Osteoblast (primary cell): ENCODE measurements at regions not wholly inside any gene's neighbourhood (a gene's known extent, or its start where the extent isn't known, plus 50 kb on each side); places are given as distances from the start of the nearest gene placed in this dataset.

Experiments
- DNase-seq: peaks from one replicate; pipeline ENCODE4 v3.0.0; 2011; ENCODE audit warnings: low spot score, mixed read lengths; ENCODE audit not compliant: insufficient read length; ENCODE audit errors: missing footprints
- H2AFZ ChIP-seq: 2 replicates; pipeline ENCODE4 v1.6.0; 2011; ENCODE audit warnings: mild to moderate bottlenecking, low read length
- H3K27ac ChIP-seq: 2 replicates; pipeline ENCODE4 v1.5.1; 2011; ENCODE audit warnings: mild to moderate bottlenecking, low read depth, low read length, moderate library complexity
- H3K27me3 ChIP-seq: 2 replicates; pipeline ENCODE4 v1.6.0; 2012; ENCODE audit warnings: mild to moderate bottlenecking, control low read depth, inconsistent platforms, low read length, moderate library complexity; ENCODE audit not compliant: insufficient read depth
- H3K36me3 ChIP-seq: 2 replicates; pipeline ENCODE4 v1.5.1; 2011; ENCODE audit warnings: mild to moderate bottlenecking, low read length, control low read depth, moderate library complexity; ENCODE audit not compliant: insufficient read depth
- H3K4me1 ChIP-seq: 2 replicates; pipeline ENCODE4 v1.5.1; 2011; ENCODE audit warnings: mild to moderate bottlenecking, low read length, control low read depth, moderate library complexity; ENCODE audit not compliant: insufficient read depth
- H3K4me2 ChIP-seq: 2 replicates; pipeline ENCODE4 v1.6.0; 2011; ENCODE audit warnings: mild to moderate bottlenecking, low read length; ENCODE audit not compliant: insufficient read depth
- H3K4me3 ChIP-seq: fragments of 200-600 bp; sonication (generic); 3 replicates; pipeline ENCODE4 v1.5.1; 2012; ENCODE audit warnings: mild to moderate bottlenecking, low read length, inconsistent platforms; ENCODE audit not compliant: insufficient read depth
- H3K79me2 ChIP-seq: 2 replicates; pipeline ENCODE4 v1.6.0; 2012; ENCODE audit warnings: mild to moderate bottlenecking, low read length, control low read depth, inconsistent platforms; ENCODE audit not compliant: insufficient read depth
- H3K9me3 ChIP-seq: 2 replicates; pipeline ENCODE4 v1.5.1; 2011; ENCODE audit warnings: low read depth, low read length, control low read depth
- H4K20me1 ChIP-seq: 2 replicates; pipeline ENCODE4 v1.6.0; 2012; ENCODE audit warnings: mild to moderate bottlenecking, low read length, control low read depth; ENCODE audit not compliant: insufficient read depth
- TF ChIP-seq, protein P1 (sequence below): IDR thresholded peaks from 2 replicates; pipeline ENCODE4 v1.5.1; 2011; ENCODE audit warnings: mild to moderate bottlenecking, low read depth, low read length, moderate library complexity; ENCODE audit errors: extremely low read depth

DNA sequence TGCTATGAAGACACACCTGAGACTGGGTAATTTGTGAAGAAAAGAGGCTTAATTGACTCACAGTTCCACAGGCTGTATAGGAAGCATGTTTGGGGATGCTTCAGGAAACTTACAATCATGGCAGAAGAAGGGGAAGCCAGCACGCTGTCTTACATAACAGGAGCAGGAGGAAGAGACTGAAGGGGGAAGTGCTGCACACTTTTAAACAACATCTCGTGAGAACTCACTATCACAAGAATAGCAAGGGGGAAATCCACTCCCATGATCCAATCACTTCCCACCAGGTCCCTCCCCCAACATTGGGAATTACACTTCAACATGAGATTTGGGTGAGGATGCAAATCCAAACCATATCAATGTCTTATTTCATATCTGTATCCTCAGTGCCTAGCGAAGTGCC is 307.2 kb downstream of the ATP23 start:
- no peaks in the 10 kb centered on the region for H3K36me3 ChIP-seq
- H3K4me3 ChIP-seq, result no peak overlapping the region
- no peaks in the 10 kb centered on the region for H3K4me1 ChIP-seq
- TF ChIP-seq, protein P1, sequence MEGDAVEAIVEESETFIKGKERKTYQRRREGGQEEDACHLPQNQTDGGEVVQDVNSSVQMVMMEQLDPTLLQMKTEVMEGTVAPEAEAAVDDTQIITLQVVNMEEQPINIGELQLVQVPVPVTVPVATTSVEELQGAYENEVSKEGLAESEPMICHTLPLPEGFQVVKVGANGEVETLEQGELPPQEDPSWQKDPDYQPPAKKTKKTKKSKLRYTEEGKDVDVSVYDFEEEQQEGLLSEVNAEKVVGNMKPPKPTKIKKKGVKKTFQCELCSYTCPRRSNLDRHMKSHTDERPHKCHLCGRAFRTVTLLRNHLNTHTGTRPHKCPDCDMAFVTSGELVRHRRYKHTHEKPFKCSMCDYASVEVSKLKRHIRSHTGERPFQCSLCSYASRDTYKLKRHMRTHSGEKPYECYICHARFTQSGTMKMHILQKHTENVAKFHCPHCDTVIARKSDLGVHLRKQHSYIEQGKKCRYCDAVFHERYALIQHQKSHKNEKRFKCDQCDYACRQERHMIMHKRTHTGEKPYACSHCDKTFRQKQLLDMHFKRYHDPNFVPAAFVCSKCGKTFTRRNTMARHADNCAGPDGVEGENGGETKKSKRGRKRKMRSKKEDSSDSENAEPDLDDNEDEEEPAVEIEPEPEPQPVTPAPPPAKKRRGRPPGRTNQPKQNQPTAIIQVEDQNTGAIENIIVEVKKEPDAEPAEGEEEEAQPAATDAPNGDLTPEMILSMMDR, result no peak
- no peak overlapping the region for H3K27ac ChIP-seq
- H2AFZ ChIP-seq, result no peak overlapping the region
- H4K20me1 ChIP-seq, result no peaks in the 10 kb centered on the region
- H3K9me3 ChIP-seq, result no peaks in the 10 kb centered on the region
- H3K4me2 ChIP-seq, result no peak overlapping the region
- no peaks in the 10 kb centered on the region for H3K27me3 ChIP-seq
- no peak for DNase-seq
- H3K79me2 ChIP-seq, result no peaks in the 10 kb centered on the region

DNA sequence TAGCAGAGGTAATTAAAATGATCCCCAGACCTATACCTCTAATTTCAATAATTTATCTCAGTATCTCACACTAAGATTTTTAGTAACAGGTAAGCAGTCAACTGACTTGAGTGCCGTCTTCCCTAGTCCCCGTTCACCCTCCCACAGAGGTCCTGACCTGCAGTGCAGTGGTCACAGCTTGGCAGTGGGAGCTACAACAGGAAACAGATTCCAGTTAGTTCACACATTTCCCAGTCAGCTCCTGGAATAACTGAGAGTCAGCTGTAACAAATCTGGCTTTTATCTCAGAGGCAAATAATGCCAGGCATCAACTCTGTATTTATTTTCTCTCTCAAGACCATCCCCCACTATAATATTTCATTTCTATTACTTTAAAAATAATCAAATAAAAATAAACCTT is 308.2 kb downstream of the ATP23 start:
- H3K9me3 ChIP-seq, result no peaks in the 10 kb centered on the region
- no peaks in the 10 kb centered on the region for H4K20me1 ChIP-seq
- no peak overlapping the region for H2AFZ ChIP-seq
- no peaks in the 10 kb centered on the region for H3K4me1 ChIP-seq
- H3K27me3 ChIP-seq, result no peaks in the 10 kb centered on the region
- no peak overlapping the region for H3K27ac ChIP-seq
- H3K79me2 ChIP-seq, result no peaks in the 10 kb centered on the region
- TF ChIP-seq, protein P1, result no peak
- no peak for DNase-seq
- H3K36me3 ChIP-seq, result no peaks in the 10 kb centered on the region
- no peak overlapping the region for H3K4me3 ChIP-seq
- no peak overlapping the region for H3K4me2 ChIP-seq

DNA sequence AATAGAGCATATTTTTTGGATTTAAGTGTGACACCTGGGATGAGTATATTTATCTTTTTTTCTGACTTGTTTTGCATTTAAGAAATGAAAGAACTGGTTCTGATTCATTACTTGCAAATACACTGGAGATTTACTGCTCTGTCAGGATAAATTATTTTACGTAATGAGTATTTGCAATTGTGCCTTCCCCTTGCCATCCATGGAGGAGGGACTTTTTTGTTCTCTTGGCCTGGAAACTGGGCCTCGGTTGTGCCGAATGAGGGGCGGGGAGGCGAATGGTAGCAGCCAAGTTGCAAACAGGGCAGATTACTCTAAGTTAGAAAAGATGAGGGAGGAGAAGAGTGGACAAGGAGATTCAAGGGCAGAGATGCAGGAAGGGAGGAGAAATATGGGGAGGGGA is 308.7 kb downstream of the ATP23 start:
- no peaks in the 10 kb centered on the region for H3K4me1 ChIP-seq
- H3K27me3 ChIP-seq, result no peaks in the 10 kb centered on the region
- no peak overlapping the region for H3K4me2 ChIP-seq
- H4K20me1 ChIP-seq, result no peaks in the 10 kb centered on the region
- H3K9me3 ChIP-seq, result no peaks in the 10 kb centered on the region
- TF ChIP-seq, protein P1, result no peak
- no peak overlapping the region for H2AFZ ChIP-seq
- no peaks in the 10 kb centered on the region for H3K36me3 ChIP-seq
- H3K79me2 ChIP-seq, result no peaks in the 10 kb centered on the region
- H3K27ac ChIP-seq, result no peak overlapping the region
- H3K4me3 ChIP-seq, result no peak overlapping the region
- DNase-seq, result no peak

DNA sequence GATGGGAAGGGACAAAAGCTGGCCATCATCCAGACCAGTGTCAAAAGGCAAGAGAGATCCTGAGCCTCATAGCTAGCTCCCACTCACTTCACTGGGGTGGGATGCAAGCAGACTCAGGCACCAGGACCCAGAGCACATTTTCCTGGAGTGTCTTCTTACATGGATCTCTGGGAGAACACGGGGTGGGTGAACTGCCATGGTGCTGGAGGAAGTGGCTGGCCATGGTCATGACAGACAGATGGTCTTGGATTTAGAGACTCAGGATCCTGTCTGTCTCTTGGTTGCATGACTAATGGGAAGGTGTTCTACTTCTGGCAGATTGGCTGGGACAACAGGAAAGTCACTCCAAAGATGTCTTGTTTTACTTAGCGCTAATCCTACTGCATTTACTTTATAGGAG is 311.5 kb downstream of the ATP23 start:
- Histone ChIP-seq H3K79me2 (no peaks in the 10 kb centered on the region), H3K27me3 (no peaks in the 10 kb centered on the region), H4K20me1 (no peaks in the 10 kb centered on the region), H3K27ac (no peak overlapping the region), H3K36me3 (no peaks in the 10 kb centered on the region), H3K9me3 (no peaks in the 10 kb centered on the region), H3K4me1 (no peaks in the 10 kb centered on the region), H3K4me3 (no peak overlapping the region), H3K4me2 (no peak overlapping the region), H2AFZ (no peak overlapping the region)
- no peak for DNase-seq
- TF ChIP-seq, protein P1, result no peak
